Thyroid gland (tissue), 4 donors: ENCODE measurements at regions not wholly inside any gene's neighbourhood (a gene's known extent, or its start where the extent isn't known, plus 50 kb on each side); places are given as distances from the start of the nearest gene placed in this dataset.

Experiments used
- POLR2A ChIP-seq, 2 donors: fragments of 450-650 bp; IDR thresholded peaks; one replicate each; pipeline ENCODE4 v1.6.1; 2017; ENCODE audit warnings: antibody characterized with exemption in 2 of 2, mild to moderate bottlenecking in 2 of 2, moderate library complexity in 1 of 2
- TF ChIP-seq, protein P1 (sequence below), 6 experiments: fragments of 200-600 bp in 3 of 6; fragments of 450-650 bp in 3 of 6; sonication (generic) in 3 of 6; IDR thresholded peaks; one replicate each; pipeline ENCODE4 v1.5.1; 2016 to 2019; ENCODE audit warnings: antibody characterized with exemption in 6 of 6, mild to moderate bottlenecking in 2 of 6, inconsistent platforms in 1 of 6, moderate library complexity in 1 of 6

- TF ChIP-seq, protein P1, sequence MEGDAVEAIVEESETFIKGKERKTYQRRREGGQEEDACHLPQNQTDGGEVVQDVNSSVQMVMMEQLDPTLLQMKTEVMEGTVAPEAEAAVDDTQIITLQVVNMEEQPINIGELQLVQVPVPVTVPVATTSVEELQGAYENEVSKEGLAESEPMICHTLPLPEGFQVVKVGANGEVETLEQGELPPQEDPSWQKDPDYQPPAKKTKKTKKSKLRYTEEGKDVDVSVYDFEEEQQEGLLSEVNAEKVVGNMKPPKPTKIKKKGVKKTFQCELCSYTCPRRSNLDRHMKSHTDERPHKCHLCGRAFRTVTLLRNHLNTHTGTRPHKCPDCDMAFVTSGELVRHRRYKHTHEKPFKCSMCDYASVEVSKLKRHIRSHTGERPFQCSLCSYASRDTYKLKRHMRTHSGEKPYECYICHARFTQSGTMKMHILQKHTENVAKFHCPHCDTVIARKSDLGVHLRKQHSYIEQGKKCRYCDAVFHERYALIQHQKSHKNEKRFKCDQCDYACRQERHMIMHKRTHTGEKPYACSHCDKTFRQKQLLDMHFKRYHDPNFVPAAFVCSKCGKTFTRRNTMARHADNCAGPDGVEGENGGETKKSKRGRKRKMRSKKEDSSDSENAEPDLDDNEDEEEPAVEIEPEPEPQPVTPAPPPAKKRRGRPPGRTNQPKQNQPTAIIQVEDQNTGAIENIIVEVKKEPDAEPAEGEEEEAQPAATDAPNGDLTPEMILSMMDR (IDR thresholded peaks at IDR 0.05) = no peak
- TF ChIP-seq POLR2A (IDR thresholded peaks at IDR 0.05) = no peak
Measured at GRCh38 chr13:86862137-86862536, 809.0 kb upstream of the SLITRK5 start.
